ENCODE measurements at regions not wholly inside any gene's neighbourhood (a gene's known extent, or its start where the extent isn't known, plus 50 kb on each side); places are given as distances from the start of the nearest gene placed in this dataset.
"Not testable (repeated sequence)": the region's sequence is repeated elsewhere in the genome, so short reads cannot be mapped to it uniquely, and the experiment has no call there.

DNA sequence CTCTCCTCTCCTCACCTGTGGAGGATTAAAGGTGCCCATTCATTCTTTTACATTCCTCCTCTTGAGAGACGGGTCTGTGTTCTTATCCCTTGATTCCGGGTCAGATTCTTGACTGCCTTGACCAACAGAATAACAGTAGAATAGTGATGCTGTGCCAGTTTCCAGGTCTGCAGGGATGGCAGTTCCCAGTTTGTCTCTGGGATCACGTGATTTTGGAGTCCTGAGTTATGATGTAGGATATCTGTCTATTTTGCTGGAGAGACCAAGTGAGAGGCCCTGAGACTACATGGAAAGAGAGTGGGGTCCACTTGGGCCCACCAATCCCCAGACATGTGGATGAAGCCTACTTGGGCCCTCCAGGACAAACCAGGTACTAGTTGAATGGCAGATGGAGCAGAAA, 142.8 kb downstream of the TTC8 start:
- Histone ChIP-seq H3K36me3 (ENCODE audit: insufficient read depth, low read length) (no peaks in the 10 kb centered on the region), H3K9me3 (ENCODE audit: low read length) (no peaks in the 10 kb centered on the region), H3K4me3 (ENCODE audit: low read length) (no peak overlapping the region), H3K27ac (ENCODE audit: low read depth, low read length) (no peak overlapping the region), H3K27me3 (ENCODE audit: insufficient read depth, low read length, poor library complexity, severe bottlenecking) (no peaks in the 10 kb centered on the region), H3K4me1 (ENCODE audit: insufficient read depth, low read length) (no peaks in the 10 kb centered on the region)
- H3K4me1 Mint-ChIP-seq: no peaks in the 10 kb centered on the region
- no peak overlapping the region for H3K4me3 Mint-ChIP-seq
- POLR2A ChIA-PET: no interaction called here
- peaks cover 0 to 2% (median 0%) of the 10 kb centered on the region in 5 donors for H3K9me3 Mint-ChIP-seq
- H3K27me3 Mint-ChIP-seq: peaks cover 7 to 38% of the 10 kb centered on the region in 2 donors
- CTCF ChIA-PET: no interaction called here
- no peak overlapping the region for H3K27ac Mint-ChIP-seq
- DNase-seq: no peak
- no peaks in the 10 kb centered on the region for H3K36me3 Mint-ChIP-seq

DNA sequence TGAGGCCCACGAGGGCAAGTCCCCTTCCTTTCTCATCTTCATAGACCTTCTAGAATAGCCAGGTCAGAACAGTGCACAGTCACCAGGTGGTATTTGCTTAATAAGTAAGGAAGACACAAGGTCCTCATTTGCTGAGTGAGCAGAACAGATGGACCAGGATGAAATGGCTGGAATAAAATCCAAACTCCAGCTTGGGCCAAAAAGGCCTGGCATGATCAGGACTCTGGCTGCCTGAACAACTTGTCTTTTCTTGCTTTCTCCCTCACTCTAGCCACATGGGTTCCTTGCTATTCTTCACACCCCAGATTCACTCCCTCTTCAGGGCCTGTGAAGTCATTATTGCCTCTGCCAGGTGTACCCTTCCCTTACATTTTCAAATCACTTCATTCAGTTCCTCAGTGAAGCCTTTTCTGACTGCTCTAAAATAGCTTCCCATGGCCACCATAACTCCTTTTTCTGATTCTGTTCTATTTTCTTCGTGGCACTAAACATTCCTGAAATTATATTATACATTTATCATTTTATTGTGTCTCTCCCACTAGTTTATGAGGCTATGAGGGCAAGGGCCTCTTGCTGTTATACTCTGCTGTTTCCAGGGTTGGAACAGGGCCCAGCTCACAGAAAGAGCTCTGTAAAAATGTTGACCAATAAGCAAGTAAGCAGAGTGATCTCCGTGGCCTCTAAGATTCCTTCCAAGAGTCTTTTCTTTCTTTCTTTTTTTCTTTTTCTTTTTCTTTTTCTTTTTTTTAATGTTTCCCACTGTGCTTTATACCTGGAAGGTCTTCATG, 150.8 kb downstream of the TTC8 start:
- Mint-ChIP-seq H3K27me3 (peaks cover 18 to 63% of the 10 kb centered on the region in 2 donors), H3K27ac (no peak overlapping the region), H3K4me3 (no peak overlapping the region), H3K9me3 (peaks cover 3 to 13% (median 9%) of the 10 kb centered on the region in 5 donors), H3K36me3 (no peaks in the 10 kb centered on the region), H3K4me1 (no peaks in the 10 kb centered on the region)
- CTCF ChIA-PET: no interaction called here
- Histone ChIP-seq H3K36me3 (ENCODE audit: insufficient read depth, low read length) (no peaks in the 10 kb centered on the region), H3K9me3 (ENCODE audit: low read length) (no peaks in the 10 kb centered on the region), H3K27me3 (ENCODE audit: insufficient read depth, low read length, poor library complexity, severe bottlenecking) (no peaks in the 10 kb centered on the region), H3K27ac (ENCODE audit: low read depth, low read length) (no peak overlapping the region), H3K4me3 (ENCODE audit: low read length) (no peak overlapping the region), H3K4me1 (ENCODE audit: insufficient read depth, low read length) (no peaks in the 10 kb centered on the region)
- no peak for DNase-seq
- POLR2A ChIA-PET: no interaction called here

DNA sequence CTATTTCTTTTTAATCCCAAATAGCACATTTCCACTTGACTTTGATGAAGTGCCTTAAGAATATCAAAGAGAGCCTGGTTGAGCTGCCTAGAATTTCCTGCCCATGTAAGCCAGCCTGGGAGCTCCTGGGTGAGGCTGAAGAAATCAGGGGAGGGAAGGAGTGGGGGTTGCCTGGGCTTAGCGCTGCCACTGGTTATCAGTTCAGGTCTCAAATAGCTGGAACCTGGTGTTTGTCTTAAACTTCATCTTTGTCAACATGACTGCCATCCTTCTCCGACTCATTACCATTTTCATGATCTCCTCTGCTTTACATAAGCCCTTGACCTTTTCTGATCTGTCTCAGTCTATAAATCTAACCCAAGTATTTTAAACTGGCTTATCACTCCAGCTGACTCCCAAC, 151.5 kb downstream of the TTC8 start:
- Mint-ChIP-seq H3K36me3 (no peaks in the 10 kb centered on the region), H3K27ac (no peak overlapping the region), H3K4me3 (no peak overlapping the region), H3K27me3 (peaks cover 15 to 61% of the 10 kb centered on the region in 2 donors), H3K4me1 (no peaks in the 10 kb centered on the region), H3K9me3 (peaks cover 6 to 13% (median 10%) of the 10 kb centered on the region in 5 donors)
- H3K9me3 ChIP-seq (ENCODE audit: low read length): no peaks in the 10 kb centered on the region
- ChIA-PET POLR2A (no interaction called here), CTCF (no interaction called here)
- H3K27ac ChIP-seq (ENCODE audit: low read depth, low read length): no peak overlapping the region
- H3K36me3 ChIP-seq (ENCODE audit: insufficient read depth, low read length): no peaks in the 10 kb centered on the region
- H3K27me3 ChIP-seq (ENCODE audit: insufficient read depth, low read length, poor library complexity, severe bottlenecking): no peaks in the 10 kb centered on the region
- DNase-seq: no peak
- H3K4me1 ChIP-seq (ENCODE audit: insufficient read depth, low read length): no peaks in the 10 kb centered on the region
- no peak overlapping the region for H3K4me3 ChIP-seq (ENCODE audit: low read length)

- H3K27ac ChIP-seq (ENCODE audit: low read depth, low read length); CTCF ChIA-PET; POLR2A ChIA-PET; H3K4me3 Mint-ChIP-seq; H3K36me3 ChIP-seq (ENCODE audit: insufficient read depth, low read length); H3K36me3 Mint-ChIP-seq; DNase-seq; H3K4me1 Mint-ChIP-seq; H3K4me1 ChIP-seq (ENCODE audit: insufficient read depth, low read length); H3K4me3 ChIP-seq (ENCODE audit: low read length); H3K27ac Mint-ChIP-seq; H3K9me3 ChIP-seq (ENCODE audit: low read length); H3K27me3 ChIP-seq (ENCODE audit: insufficient read depth, low read length, poor library complexity, severe bottlenecking): not testable (repeated sequence)
- Mint-ChIP-seq H3K27me3 (peaks cover 14 to 44% of the 10 kb centered on the region in 2 donors), H3K9me3 (peaks cover 11 to 19% (median 16%) of the 10 kb centered on the region in 5 donors)
Observed at GRCh38 chr14:88980907-88981306, 156.5 kb downstream of the TTC8 start.

DNA sequence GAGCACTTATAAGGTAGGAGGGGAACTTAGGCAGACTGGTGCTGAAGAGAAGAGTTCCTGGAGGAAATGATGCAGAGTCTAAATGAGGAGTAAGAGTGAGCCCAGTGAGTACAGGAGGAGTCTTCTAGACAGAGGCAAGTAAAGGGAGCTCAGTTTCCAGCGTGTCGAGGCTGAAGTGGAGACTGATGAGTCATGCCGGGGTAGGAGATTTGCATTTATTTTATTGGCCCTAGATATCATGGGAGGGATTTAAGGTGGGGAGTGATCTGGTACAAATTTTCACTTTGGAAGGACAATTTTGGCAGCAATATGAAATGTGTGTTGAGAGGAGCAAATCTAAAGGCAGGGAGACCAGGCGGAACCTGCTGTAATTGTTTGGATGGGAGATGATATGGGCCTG, 157.5 kb downstream of the TTC8 start:
- H3K4me1 Mint-ChIP-seq: no peaks in the 10 kb centered on the region
- POLR2A ChIA-PET: no interaction called here
- H3K27ac Mint-ChIP-seq: no peak overlapping the region
- H3K27me3 ChIP-seq (ENCODE audit: insufficient read depth, low read length, poor library complexity, severe bottlenecking): no peaks in the 10 kb centered on the region
- H3K27ac ChIP-seq (ENCODE audit: low read depth, low read length): no peak overlapping the region
- DNase-seq: no peak
- H3K9me3 Mint-ChIP-seq: peaks cover 11 to 20% (median 16%) of the 10 kb centered on the region in 5 donors
- H3K4me3 ChIP-seq (ENCODE audit: low read length): no peak overlapping the region
- no peaks in the 10 kb centered on the region for H3K36me3 ChIP-seq (ENCODE audit: insufficient read depth, low read length)
- no peaks in the 10 kb centered on the region for H3K4me1 ChIP-seq (ENCODE audit: insufficient read depth, low read length)
- H3K9me3 ChIP-seq (ENCODE audit: low read length): no peaks in the 10 kb centered on the region
- no peak overlapping the region for H3K4me3 Mint-ChIP-seq
- CTCF ChIA-PET: no interaction called here
- peaks cover 14 to 36% of the 10 kb centered on the region in 2 donors for H3K27me3 Mint-ChIP-seq
- no peaks in the 10 kb centered on the region for H3K36me3 Mint-ChIP-seq

DNA sequence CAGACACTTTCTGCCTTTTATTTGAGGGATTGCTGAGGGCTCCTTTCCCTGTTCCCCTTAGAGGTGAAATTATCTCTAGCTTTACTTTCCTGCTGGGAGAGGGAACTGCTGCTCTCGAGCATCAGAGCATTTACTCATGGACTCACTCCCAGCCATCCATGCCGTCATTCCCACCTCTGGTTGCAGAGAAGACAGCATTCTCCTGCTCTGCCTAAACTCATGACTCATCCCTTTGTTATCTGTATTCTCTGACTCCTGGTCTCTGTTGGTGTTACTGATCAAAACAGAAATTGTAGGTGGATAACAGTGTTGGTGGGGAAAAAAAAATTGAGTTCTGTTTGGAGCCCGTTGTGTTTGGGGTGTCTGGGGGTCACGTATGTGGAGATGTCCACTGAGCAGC, 159.3 kb downstream of the TTC8 start:
- Histone ChIP-seq H3K4me1 (ENCODE audit: insufficient read depth, low read length) (no peaks in the 10 kb centered on the region), H3K27ac (ENCODE audit: low read depth, low read length) (no peak overlapping the region), H3K9me3 (ENCODE audit: low read length) (no peaks in the 10 kb centered on the region), H3K27me3 (ENCODE audit: insufficient read depth, low read length, poor library complexity, severe bottlenecking) (no peaks in the 10 kb centered on the region), H3K36me3 (ENCODE audit: insufficient read depth, low read length) (no peaks in the 10 kb centered on the region), H3K4me3 (ENCODE audit: low read length) (no peak overlapping the region)
- Mint-ChIP-seq H3K36me3 (no peaks in the 10 kb centered on the region), H3K4me3 (no peak overlapping the region), H3K27me3 (peaks cover 8 to 27% of the 10 kb centered on the region in 2 donors), H3K9me3 (peaks cover 9 to 25% (median 16%) of the 10 kb centered on the region in 5 donors), H3K27ac (no peak overlapping the region), H3K4me1 (no peaks in the 10 kb centered on the region)
- DNase-seq: no peak
- ChIA-PET CTCF (no interaction called here), POLR2A (no interaction called here)

GRCh38 chr14:88985654-88986053, 161.2 kb downstream of the TTC8 start:
- H3K36me3 Mint-ChIP-seq: no peaks in the 10 kb centered on the region
- ChIA-PET CTCF (no interaction called here), POLR2A (no interaction called here)
- Histone ChIP-seq H3K4me3 (ENCODE audit: low read length) (no peak overlapping the region), H3K4me1 (ENCODE audit: insufficient read depth, low read length) (no peaks in the 10 kb centered on the region), H3K9me3 (ENCODE audit: low read length) (no peaks in the 10 kb centered on the region), H3K27ac (ENCODE audit: low read depth, low read length) (no peak overlapping the region), H3K27me3 (ENCODE audit: insufficient read depth, low read length, poor library complexity, severe bottlenecking) (no peaks in the 10 kb centered on the region), H3K36me3 (ENCODE audit: insufficient read depth, low read length) (no peaks in the 10 kb centered on the region)
- H3K27me3 Mint-ChIP-seq: peaks cover 5 to 22% of the 10 kb centered on the region in 2 donors
- no peak overlapping the region for H3K27ac Mint-ChIP-seq
- no peaks in the 10 kb centered on the region for H3K4me1 Mint-ChIP-seq
- H3K9me3 Mint-ChIP-seq: peaks cover 9 to 22% (median 14%) of the 10 kb centered on the region in 5 donors
- DNase-seq: no peak
- H3K4me3 Mint-ChIP-seq: no peak overlapping the region

DNA sequence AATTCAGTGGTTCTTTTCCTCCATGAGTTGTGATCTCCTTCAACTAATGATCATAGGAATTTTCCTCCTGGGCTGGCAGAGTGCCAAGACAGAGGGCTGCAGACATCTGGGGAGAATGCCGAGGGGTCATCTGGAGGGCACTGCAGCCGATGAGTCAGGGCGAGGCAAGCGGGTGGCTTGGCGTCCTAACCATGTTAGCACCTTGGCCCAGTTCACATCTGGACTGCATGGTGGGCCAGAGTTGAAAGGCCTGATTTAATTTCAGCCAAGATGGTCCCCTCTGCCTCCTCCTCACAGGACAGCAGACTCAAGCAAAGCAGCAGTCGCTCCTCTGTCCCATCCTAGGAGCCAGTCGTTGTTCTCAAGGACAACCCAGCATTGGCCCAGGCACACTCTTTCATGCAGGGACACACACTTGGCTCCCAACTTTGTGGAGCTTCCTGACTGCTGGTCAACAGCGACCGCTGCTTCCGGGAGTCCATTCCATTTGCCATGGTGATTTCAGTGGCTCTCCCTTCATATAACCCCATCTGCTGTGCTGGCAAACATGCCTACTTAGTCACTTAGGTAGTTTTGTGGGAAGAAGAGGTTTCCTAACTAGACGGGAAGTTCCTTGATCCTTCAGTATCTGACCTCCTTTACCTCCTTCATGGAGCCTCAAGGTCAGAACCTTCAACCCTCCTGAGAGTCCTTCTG, 161.8 kb downstream of the TTC8 start:
- Mint-ChIP-seq H3K4me3 (peak overlapping the region in 1 of 7 donors; percentile 52), H3K27me3 (peaks cover 5 to 23% of the 10 kb centered on the region in 2 donors), H3K4me1 (no peaks in the 10 kb centered on the region), H3K27ac (no peak overlapping the region), H3K36me3 (no peaks in the 10 kb centered on the region), H3K9me3 (peaks cover 5 to 15% (median 10%) of the 10 kb centered on the region in 5 donors)
- peaks cover under 1% of the 10 kb centered on the region for H3K27me3 ChIP-seq (ENCODE audit: insufficient read depth, low read length, poor library complexity, severe bottlenecking)
- no peaks in the 10 kb centered on the region for H3K4me1 ChIP-seq (ENCODE audit: insufficient read depth, low read length)
- H3K27ac ChIP-seq (ENCODE audit: low read depth, low read length): no peak overlapping the region
- ChIA-PET CTCF (no interaction called here), POLR2A (no interaction called here)
- no peaks in the 10 kb centered on the region for H3K36me3 ChIP-seq (ENCODE audit: insufficient read depth, low read length)
- no peak overlapping the region for H3K4me3 ChIP-seq (ENCODE audit: low read length)
- H3K9me3 ChIP-seq (ENCODE audit: low read length): no peaks in the 10 kb centered on the region
- no peak for DNase-seq
